ENCODE measurements at regions not wholly inside any gene's neighbourhood (a gene's known extent, or its start where the extent isn't known, plus 50 kb on each side); places are given as distances from the start of the nearest gene placed in this dataset.

DNA sequence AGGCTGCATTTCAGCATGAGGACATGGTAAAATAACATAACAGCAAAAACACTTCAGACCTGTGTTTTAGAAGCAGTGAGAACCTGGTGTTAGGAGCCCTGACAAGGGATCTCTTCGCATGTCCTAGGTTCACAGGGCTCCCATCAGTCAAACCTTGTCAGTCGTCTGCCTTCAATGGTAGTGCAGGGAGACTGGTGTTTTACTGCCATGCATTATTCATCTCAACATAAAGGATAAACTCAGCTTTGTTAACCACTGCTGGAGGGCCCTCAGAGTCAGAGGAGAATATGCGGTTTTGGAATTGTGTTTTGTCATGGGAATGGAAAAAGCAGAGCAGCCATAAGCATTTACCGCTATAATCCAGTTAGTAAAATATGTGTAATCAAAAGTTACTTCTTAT, 275.9 kb upstream of the GCFC2 start:
- no peak for TF ChIP-seq CTCF (IDR thresholded peaks at IDR 0.05; ENCODE audit: insufficient read depth, low read depth, low read length)
- H3K4me3 ChIP-seq (ENCODE audit: low read depth, low read length) = no peak overlapping the region
- DNase-seq (ENCODE audit: low read depth) = no peak

GRCh38 chr2:75982719-75983118, 272.0 kb upstream of the GCFC2 start:
- TF ChIP-seq CTCF (IDR thresholded peaks at IDR 0.05; ENCODE audit: insufficient read depth, low read depth, low read length) = no peak
- DNase-seq (ENCODE audit: low read depth) = no peak

DNA sequence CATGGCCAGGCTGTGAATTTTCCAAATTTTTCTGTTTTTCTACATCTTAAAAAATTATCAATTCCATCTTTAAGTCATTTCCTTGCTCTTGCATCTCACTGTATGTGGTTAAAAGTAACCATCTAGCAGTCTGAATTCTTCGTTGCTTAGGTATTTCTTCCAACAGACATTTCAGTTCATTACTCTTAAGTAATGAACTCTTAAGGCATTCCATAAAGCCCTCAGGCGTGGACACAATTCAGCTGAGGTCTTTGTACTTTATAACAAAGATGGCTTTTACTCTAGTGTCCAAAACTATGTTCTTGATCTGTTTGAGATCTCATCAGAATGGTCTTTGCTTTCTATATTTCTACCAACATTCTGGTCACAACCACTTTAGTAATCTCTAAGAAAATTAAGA, 253.9 kb upstream of the GCFC2 start:
- no peak for TF ChIP-seq CTCF (IDR thresholded peaks at IDR 0.05; ENCODE audit: insufficient read depth, low read depth, low read length)
- no peak overlapping the region for H3K4me3 ChIP-seq (ENCODE audit: low read depth, low read length)
- DNase-seq (ENCODE audit: low read depth) = no peak

More at GRCh38 chr2:75982719-75983118, 272.0 kb upstream of the GCFC2 start:
- no peak overlapping the region for H3K4me3 ChIP-seq (ENCODE audit: low read depth, low read length)

- H3K4me3 ChIP-seq (ENCODE audit: low read depth, low read length) = no peak overlapping the region
- no peak for DNase-seq (ENCODE audit: low read depth)
- no peak for TF ChIP-seq CTCF (IDR thresholded peaks at IDR 0.05; ENCODE audit: insufficient read depth, low read depth, low read length)
These were observed 249.8 kb upstream of the GCFC2 start for GRCh38 chr2:75960472-75961009.

DNA sequence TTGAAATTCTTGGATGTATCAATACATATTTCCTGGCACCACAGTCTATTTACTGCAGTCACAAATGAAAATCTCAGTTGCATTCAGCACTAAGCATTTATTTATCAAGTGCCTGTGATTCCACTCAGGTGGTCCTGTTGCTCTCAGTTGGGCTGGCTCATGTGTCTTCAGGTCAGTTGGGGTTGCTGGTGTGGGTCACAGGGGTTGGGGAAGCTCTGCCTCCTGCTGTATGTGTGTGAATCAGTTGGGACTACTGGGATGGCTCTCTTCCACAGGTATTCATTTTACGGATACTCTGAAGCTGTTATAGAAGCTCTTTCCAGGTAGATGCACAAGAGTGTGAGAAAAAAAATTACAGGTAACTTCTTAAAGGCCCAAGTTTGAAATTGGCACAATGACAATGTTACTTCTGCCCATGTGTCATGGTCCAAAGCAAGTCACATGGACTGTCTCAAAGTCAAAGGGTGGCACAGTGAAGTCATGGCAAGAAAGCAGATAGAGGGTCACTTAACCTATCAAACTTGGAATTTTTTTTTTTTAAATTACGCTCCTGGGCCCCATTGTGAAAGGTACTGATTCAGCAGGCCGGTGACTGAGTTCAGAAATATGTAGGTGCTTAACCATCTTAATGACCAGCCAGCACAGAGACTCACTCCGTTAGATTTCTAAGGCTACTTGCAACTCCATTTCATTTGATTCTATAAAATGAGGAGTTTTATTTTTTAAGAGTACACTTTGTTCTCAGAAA, 249.2 kb upstream of the GCFC2 start:
- TF ChIP-seq CTCF (IDR thresholded peaks at IDR 0.05; ENCODE audit: insufficient read depth, low read depth, low read length) = no peak

GRCh38 chr2:75954761-75955160, 244.0 kb upstream of the GCFC2 start:
- no peak overlapping the region for H3K4me3 ChIP-seq (ENCODE audit: low read depth, low read length)
- no peak for DNase-seq (ENCODE audit: low read depth)
- no peak for TF ChIP-seq CTCF (IDR thresholded peaks at IDR 0.05; ENCODE audit: insufficient read depth, low read depth, low read length)

More for the DNA sequence above, 249.2 kb upstream of the GCFC2 start:
- DNase-seq (ENCODE audit: low read depth) = no peak
- H3K4me3 ChIP-seq (ENCODE audit: low read depth, low read length) = no peak overlapping the region
